ENCODE measurements at regions not wholly inside any gene's neighbourhood (a gene's known extent, or its start where the extent isn't known, plus 50 kb on each side); places are given as distances from the start of the nearest gene placed in this dataset.

- H3K4me3 ChIP-seq (ENCODE audit: low read depth, low read length) = no peak overlapping the region
- peak; percentile 17 for DNase-seq (ENCODE audit: low read depth)
- no peak for TF ChIP-seq CTCF (IDR thresholded peaks at IDR 0.05; ENCODE audit: insufficient read depth, low read length)
Observed at GRCh38 chr14:66111891-66112290, 374.3 kb upstream of the CCDC196 start.

- DNase-seq (ENCODE audit: low read depth) = no peak
- no peak overlapping the region for H3K4me3 ChIP-seq (ENCODE audit: low read depth, low read length)
- TF ChIP-seq CTCF (IDR thresholded peaks at IDR 0.05; ENCODE audit: insufficient read depth, low read length) = no peak
Observed at GRCh38 chr14:66114071-66114470, 372.1 kb upstream of the CCDC196 start.

DNA sequence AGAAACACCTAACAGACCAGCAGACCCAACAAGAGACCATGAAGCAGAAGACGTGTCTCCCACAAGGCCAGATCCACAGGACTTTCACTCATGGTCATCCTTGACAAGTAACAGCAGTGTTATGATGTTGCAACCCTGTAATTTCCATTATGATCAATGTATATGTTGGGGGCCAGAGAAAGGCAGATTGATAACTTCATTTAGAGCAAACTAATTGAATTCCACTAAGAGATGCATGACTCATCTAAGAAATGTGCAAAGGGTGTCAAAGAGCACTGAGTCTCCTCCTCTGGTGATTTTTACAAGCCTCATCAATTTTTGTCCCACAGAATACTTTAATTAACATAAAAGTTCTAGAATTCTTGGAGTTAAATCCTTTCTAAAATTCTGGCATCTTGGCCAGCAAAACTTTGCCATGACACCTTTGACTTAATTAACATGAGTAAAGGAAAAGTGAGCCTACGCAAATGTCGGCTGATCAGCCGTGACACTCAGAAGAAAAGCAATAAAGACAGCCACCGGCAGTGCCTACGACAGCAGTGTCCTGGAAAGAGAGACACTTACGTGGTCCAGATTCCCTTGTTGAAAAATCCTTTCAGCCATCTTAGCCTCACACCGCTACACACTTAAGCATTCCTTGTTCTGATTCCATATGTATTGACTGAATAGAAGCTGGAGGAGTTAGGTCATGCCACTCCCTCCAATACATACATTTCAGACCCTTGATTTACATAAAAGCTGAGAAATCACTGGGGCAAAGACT is 370.2 kb upstream of the CCDC196 start:
- H3K4me3 ChIP-seq (ENCODE audit: low read depth, low read length) = no peak overlapping the region
- TF ChIP-seq CTCF (IDR thresholded peaks at IDR 0.05; ENCODE audit: insufficient read depth, low read length) = no peak
- DNase-seq (ENCODE audit: low read depth) = no peak

DNA sequence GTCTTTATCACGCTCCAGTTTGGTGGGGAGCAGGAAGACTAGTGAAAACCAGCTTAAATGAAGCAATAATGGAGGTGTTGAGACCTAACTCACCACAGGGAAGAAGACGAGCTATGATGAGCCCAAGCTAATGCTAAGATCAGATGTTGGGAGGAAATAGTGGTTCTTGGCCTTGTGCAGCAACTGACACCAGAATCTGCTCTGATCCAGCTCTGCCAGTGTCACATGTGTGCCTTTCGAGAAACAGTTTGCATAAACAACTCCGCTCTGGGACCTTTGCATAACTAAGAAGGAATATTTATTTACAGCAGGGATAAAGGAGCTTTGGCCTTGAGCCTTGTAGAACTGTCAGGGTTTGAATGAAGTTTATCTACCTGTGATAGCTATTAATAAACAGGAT is 369.4 kb upstream of the CCDC196 start:
- no peak for DNase-seq (ENCODE audit: low read depth)
- H3K4me3 ChIP-seq (ENCODE audit: low read depth, low read length) = no peak overlapping the region
- no peak for TF ChIP-seq CTCF (IDR thresholded peaks at IDR 0.05; ENCODE audit: insufficient read depth, low read length)

GRCh38 chr14:66117600-66117999 is 368.6 kb upstream of the CCDC196 start:
- DNase-seq (ENCODE audit: low read depth) = peak; percentile 77
- TF ChIP-seq CTCF (IDR thresholded peaks at IDR 0.05; ENCODE audit: insufficient read depth, low read length) = no peak
- no peak overlapping the region for H3K4me3 ChIP-seq (ENCODE audit: low read depth, low read length)

- DNase-seq (ENCODE audit: low read depth) = no peak
- TF ChIP-seq CTCF (IDR thresholded peaks at IDR 0.05; ENCODE audit: insufficient read depth, low read length) = no peak
- no peak overlapping the region for H3K4me3 ChIP-seq (ENCODE audit: low read depth, low read length)
Observed at GRCh38 chr14:66119606-66120231, 366.5 kb upstream of the CCDC196 start.

All from fibroblast of the aortic adventitia (primary cell).